Fibroblast of mammary gland (primary cell): ENCODE measurements at regions not wholly inside any gene's neighbourhood (a gene's known extent, or its start where the extent isn't known, plus 50 kb on each side); places are given as distances from the start of the nearest gene placed in this dataset.

ENCODE experiments used
- DNase-seq: peaks from one replicate; pipeline ENCODE4 v3.0.0-alpha.2; 2010; ENCODE audit warnings: low read depth
- H3K4me3 ChIP-seq: 2 replicates; pipeline ENCODE4 v1.5.1; 2011; ENCODE audit warnings: low read depth, mild to moderate bottlenecking, low read length, moderate library complexity; ENCODE audit not compliant: control insufficient read depth
- TF ChIP-seq, protein P1 (sequence below): conservative IDR thresholded peaks from 2 replicates; pipeline ENCODE4 v1.5.1; 2011; ENCODE audit warnings: low read depth, low read length, inconsistent platforms; ENCODE audit not compliant: control insufficient read depth, insufficient read depth

DNA sequence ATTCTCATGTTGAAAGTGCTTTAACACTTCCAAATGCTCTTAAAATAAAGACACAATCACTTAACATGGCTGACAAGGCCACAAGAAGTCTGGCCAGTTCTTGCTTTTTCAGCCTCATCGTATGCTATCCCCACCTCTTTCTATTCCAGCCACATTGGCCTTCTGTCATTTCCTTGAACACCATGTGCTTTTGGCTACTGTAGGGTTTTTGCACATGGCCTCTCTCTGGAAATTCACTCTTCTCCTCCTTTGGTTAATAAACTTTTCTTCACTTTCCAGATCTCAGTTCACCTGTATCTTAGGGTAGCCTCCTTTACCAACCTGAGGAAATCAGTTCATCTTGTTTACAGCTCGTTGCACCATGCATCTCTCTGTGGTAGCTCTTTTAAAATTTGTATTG is 450.5 kb upstream of the MEX3C start:
- H3K4me3 ChIP-seq: no peak overlapping the region
- TF ChIP-seq, protein P1, sequence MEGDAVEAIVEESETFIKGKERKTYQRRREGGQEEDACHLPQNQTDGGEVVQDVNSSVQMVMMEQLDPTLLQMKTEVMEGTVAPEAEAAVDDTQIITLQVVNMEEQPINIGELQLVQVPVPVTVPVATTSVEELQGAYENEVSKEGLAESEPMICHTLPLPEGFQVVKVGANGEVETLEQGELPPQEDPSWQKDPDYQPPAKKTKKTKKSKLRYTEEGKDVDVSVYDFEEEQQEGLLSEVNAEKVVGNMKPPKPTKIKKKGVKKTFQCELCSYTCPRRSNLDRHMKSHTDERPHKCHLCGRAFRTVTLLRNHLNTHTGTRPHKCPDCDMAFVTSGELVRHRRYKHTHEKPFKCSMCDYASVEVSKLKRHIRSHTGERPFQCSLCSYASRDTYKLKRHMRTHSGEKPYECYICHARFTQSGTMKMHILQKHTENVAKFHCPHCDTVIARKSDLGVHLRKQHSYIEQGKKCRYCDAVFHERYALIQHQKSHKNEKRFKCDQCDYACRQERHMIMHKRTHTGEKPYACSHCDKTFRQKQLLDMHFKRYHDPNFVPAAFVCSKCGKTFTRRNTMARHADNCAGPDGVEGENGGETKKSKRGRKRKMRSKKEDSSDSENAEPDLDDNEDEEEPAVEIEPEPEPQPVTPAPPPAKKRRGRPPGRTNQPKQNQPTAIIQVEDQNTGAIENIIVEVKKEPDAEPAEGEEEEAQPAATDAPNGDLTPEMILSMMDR: no peak
- DNase-seq: no peak

DNA sequence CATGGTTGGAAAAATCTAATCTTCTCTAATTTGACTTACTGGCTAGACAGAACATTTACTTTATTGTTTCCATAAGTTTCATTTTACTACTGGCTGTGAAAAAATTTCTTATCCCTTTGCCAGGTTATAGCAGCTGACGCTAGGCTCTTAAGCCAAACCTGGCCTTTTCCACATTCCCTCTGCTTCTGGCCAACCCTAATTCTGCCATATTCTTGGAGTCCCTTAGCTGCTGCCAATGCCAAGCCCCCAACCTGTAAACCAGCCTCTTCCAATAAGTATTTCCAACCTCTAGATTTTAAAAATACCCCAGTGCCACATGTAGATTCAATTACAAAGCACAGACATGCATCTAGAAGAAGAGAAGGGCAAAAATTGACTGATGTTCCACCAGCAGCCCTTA is 452.3 kb upstream of the MEX3C start:
- no peak for DNase-seq
- TF ChIP-seq, protein P1: no peak
- H3K4me3 ChIP-seq: no peak overlapping the region

DNA sequence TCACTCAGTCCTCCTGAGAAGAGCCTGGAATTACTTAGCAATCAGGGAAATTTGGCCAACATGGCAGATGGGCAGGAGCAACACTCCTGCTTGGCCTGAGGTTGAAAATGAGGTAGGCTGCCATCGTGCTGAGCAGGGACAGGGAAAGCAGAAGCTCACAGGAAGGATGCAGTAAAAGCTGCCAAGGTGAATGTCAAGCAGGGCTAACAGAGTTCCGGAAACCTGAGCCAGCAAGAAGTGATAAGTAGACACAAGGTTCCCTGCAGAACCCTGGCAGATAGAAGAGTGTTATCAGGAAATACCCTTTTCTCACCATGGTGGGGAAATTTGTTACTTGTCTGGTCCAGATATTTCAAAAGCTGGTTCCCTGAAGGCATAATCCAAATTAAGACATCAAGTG is 454.3 kb upstream of the MEX3C start:
- H3K4me3 ChIP-seq: no peak overlapping the region
- DNase-seq: no peak
- TF ChIP-seq, protein P1: no peak

DNA sequence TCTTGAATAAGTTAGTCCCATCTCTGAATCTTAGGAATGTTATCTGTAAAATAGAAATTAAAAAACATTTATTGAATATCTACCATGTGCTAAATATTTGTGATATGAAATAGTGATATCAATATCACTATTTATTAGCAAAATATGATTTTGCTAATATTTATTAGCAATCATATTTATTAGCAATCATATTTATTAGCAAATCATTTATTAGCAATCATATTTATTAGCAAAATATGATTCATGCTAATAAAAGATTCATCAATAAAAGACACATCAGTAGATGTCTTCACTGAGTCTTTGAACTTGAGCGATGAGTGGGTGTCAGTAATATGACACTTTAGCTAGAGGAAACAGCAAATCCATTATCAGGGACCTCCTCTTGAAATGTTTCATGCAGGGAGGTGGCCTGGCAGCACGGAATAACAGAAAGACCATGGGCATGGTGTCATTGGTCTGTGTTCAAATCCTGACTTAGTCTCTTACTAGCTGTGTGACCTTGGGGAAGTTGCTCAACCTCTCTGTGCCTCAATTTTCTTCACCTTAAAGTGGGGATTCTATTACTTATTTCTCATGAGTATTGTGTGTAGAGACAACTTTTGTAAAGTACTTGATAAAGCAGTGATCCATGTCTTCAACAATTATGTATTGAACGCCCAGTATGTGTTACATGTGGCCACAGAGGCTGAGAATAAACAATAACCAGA is 456.2 kb upstream of the MEX3C start:
- TF ChIP-seq, protein P1: no peak
- H3K4me3 ChIP-seq: no peak overlapping the region
- no peak for DNase-seq

DNA sequence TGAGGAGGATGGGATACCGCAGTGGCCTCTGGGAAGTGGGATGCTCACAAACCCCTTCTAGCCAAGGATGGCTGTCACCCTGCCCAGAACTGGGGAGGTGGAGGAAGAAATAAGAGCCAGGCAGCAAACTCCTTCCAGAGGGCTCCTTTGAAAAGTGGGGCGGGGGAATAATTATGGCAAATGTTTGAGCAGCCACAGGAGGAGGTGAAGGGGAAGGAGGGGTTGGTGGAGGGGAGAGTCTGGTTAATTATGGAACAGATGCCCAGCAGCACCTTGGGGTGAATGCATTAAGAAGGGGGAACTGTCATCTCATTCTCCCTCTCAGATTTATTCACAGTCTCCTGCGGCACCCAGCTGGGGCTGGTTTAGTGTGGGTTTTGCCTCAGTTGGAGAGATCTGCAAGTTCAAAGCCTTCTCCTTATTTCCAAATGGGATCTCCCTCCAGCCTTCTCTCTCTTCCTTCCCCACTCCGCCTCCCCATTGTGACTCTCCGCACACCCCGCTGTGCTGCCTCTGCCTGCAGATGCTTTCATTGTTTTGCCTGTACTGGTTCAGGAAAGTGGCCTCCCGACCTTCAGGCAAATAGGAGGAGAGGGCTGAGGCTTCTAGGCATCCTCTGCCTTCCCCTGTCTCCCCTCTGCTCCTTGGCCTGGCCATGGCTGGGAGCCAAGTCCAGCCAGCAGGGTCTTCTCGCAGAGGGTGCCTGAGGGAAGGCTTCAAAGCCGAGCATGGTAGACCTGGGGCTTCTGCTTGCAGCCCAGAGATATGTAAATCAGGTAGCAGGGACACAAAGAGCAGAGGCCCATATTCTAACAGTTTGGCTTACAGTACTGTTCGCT is 457.2 kb upstream of the MEX3C start:
- TF ChIP-seq, protein P1: no peak
- no peak for DNase-seq
- no peak overlapping the region for H3K4me3 ChIP-seq

DNA sequence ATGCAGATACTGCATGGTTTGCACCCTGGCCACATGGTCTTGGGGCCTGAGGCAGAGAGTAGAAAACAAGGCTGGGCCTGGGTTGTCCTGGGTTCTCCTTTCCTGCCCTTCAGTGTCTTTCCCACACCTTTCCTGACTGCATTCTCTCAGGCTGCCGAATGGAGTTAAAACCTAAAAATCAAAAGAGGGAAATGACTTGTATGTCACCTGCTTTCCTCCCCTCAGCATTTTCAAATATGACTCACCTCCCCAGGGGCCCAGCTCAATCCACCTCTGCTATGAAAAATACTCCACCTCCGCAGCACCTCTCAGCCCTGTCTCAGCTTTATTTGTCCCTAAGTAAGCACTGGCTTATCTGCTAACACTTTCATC is 457.8 kb upstream of the MEX3C start:
- no peak overlapping the region for H3K4me3 ChIP-seq
- TF ChIP-seq, protein P1: no peak
- DNase-seq: no peak
